ENCODE measurements at regions not wholly inside any gene's neighbourhood (a gene's known extent, or its start where the extent isn't known, plus 50 kb on each side); places are given as distances from the start of the nearest gene placed in this dataset.

DNA sequence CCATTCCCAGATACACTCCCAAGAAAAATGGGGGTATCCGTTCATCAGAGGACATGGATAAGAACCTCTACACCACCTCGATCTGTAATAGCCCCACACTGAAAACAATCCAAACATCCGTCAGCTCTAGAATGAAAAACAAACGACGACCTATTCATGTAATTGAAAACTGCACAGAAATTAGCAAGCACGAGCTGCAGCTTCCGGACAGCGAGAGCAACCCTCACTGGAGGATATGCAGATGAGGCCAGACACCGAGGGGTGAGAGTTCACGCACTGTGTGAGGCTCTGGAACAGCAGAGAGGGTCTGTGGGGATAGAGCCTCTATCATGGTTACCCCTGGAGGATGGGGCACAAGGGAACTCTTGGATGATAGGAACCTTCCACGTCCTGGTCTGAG is 143.9 kb upstream of the NCOR2 start (continued):
- TF ChIP-seq, protein P1, sequence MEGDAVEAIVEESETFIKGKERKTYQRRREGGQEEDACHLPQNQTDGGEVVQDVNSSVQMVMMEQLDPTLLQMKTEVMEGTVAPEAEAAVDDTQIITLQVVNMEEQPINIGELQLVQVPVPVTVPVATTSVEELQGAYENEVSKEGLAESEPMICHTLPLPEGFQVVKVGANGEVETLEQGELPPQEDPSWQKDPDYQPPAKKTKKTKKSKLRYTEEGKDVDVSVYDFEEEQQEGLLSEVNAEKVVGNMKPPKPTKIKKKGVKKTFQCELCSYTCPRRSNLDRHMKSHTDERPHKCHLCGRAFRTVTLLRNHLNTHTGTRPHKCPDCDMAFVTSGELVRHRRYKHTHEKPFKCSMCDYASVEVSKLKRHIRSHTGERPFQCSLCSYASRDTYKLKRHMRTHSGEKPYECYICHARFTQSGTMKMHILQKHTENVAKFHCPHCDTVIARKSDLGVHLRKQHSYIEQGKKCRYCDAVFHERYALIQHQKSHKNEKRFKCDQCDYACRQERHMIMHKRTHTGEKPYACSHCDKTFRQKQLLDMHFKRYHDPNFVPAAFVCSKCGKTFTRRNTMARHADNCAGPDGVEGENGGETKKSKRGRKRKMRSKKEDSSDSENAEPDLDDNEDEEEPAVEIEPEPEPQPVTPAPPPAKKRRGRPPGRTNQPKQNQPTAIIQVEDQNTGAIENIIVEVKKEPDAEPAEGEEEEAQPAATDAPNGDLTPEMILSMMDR (conservative IDR thresholded peaks at IDR 0.05; ENCODE audit: low read depth, low read length) = no peak
- TF ChIP-seq RFX5 (IDR thresholded peaks at IDR 0.05; ENCODE audit: low read depth, low read length) (no peak), FOS (IDR thresholded peaks at IDR 0.05; ENCODE audit: low read depth, low read length) (no peak)

Measured in IMR-90 (cell line).